GM18868 (cell line): ENCODE measurements at regions not wholly inside any gene's neighbourhood (a gene's known extent, or its start where the extent isn't known, plus 50 kb on each side); places are given as distances from the start of the nearest gene placed in this dataset.

ENCODE experiments used
- ATAC-seq: cut with Tn5 transposase; IDR thresholded peaks from one replicate; pipeline ENCODE4 v1.9.1; 2021; ENCODE audit warnings: mild to moderate bottlenecking, moderate library complexity; ENCODE audit not compliant: unreplicated experiment

DNA sequence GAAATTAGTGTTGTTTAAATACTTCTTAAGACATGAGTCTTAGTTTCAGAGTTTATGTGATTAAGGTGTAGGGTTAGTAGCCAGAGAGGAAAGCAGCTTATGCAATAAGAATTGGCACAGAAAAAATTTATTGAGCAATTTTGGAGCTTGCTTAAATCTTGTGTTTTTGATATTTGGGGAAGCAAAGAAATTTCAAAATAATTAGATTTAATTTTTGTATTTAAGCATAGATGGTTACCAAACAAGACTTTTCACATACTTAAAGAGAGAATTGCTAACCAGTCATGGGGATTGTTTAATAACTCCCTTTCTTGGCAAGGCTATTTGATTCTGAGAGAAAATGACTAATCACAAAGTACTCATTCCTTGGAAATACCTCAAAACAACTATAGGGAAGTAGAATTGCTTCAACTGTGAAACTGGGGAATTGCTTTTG lies 202.0 kb upstream of the GRID2 start:
- ATAC-seq = no peak

DNA sequence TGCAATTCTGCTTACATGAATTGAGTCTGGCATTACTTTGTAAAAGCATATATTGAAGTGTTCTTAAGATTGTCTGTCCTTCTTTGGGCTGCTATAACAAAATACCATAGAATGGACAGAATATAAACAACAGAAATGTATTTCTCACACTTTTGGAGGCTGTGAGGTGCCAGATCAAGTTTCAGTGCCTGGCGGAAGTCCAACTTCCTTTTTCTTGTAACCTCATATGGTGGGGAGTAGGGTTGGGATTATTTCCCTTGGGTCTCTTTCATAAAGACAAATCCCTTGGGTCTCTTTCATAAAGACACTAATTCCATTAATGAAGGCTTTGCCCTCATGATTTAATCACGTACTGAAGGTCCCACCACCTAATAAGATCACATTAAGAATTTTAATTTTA lies 199.3 kb upstream of the GRID2 start:
- ATAC-seq = no peak

DNA sequence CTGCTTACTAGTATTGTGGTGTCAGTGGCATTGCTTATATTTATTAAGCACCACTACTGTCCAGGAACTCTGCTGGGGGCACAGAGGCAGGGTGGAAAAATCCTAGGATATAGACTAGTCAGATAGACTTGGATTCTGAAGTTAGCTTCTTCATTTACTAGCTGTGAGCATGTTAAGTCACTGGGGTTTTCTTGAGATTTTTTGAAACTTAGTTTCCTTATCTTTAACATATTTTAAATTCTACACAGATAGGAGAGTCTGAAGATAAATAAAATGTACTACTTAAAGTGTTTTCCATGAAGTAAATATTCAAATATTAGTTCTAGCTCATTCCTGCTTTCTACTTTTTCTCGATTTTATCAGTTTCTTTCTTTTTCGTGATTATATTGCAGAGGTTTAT lies 196.9 kb upstream of the GRID2 start:
- ATAC-seq = no peak

DNA sequence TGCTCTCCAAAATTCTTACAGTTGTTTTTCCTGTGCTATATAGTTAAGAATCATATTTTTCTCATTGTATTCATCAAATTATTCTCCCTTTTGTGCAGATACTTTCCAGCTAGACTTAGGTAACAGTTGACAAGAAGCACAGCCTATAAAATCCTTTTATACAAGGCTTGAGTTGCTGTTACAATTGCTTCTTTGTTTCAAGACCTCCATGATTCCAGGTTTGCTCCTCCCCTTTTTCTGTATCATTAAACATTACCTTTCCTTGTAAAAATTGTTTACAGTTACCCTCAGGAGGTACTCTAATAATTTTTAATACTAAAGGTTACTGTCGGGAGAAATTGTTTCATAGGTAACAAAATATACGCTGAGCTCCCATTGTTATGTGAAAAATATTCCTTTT lies 192.3 kb upstream of the GRID2 start:
- ATAC-seq = no peak

- ATAC-seq = no peak
Observed at GRCh38 chr4:92112805-92113204, 191.0 kb upstream of the GRID2 start.

DNA sequence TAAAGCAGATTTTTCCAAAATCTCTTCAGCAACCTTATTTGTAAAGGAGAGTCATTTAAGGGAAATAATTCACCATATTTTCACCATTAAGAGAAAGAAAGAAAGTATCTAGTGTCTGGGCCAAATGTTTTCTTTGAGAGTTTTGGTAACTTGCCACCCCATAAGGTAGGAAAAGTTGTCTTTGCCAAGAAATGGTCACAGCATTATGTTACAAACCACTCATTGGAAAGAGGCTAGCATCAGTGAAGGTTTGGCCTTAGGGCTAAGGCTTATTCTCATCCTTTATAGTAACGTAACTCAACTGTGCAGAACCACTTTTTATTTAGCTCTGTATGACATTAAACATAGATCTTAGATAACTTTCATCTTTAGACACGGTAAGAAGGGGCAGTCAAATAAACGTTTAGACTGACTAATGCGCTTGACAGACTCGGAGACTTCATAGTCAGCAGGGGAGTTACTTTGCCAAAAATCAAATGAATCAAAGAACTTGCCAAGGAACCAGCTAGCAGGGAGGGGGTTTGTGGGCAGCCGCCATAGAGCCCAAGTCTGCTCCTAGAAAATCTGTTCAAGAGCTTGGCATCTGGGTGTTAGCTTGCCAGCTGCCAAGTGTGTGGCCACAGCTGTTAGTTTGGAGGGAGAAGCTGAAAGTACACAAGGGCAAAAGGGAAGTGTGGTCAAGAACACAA lies 182.8 kb upstream of the GRID2 start:
- no peak for ATAC-seq

- no peak for ATAC-seq
Observed at GRCh38 chr4:92122911-92123310, 180.9 kb upstream of the GRID2 start.

DNA sequence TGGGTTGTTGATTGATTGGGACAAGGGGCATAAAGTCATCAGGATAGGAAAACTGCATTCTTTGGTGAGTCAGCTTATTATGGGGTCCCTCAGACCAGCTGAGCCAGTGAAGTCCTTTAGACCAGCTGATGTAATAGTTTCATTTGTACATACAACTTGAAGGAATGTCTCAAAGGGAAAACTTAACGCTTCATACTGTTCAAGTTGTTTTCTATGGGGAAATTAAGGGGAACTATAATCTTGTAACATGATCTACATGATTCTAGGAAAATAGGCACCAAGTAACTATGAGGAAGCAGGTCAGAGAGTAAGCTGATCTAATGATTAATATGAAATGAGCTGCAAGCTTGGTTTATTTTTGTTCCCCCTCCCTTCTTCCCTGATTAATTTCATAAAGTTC lies 175.1 kb upstream of the GRID2 start:
- no peak for ATAC-seq

DNA sequence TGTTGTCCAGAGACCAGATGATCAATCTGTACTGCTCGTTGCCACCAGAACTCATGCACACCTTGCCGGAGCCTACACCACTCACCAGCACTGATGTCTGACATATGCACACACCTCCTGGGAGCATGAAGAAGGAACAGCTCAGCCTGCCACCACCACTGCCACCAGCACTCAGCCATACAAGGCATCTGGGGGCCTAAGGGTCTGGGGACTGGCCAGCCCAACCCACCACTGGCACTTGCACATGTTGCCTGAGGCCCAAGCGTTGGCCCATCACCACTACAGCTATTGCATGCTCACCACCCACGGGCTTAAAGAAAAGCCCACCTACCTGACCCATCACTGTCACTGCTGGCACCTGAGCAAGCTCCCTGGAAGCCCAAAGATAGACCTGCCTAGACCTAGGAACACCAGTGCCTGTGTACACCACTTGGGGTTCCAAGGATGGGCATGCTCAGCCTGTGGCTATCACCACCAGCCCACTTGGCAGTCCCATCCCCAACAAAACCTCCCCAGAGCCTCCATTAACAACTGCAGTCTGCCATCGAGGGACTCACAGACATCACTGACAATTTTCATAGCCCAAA lies 174.3 kb upstream of the GRID2 start:
- ATAC-seq = no peak

DNA sequence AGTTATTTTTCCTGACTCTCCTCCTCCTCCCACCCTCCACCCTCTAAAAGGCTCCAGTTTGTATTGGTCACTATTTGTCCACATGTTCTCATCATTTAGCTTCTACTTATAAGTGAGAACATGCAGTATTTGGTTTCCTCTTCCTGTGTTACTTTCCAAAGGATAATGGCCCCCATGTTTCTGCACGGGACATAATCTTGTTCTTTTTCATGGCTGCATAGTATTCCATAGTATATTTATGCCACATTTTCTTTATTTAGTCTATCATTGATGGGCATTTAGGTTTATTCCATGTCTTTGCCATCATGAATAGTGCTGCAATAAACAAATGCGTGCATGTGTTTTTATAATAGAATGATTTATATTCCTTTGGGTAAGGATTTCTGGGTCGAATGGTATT lies 167.3 kb upstream of the GRID2 start:
- no peak for ATAC-seq

GRCh38 chr4:92163348-92163747 lies 140.4 kb upstream of the GRID2 start:
- ATAC-seq = peak; percentile 62

- ATAC-seq = no peak
Observed at GRCh38 chr4:92170340-92170739, 133.4 kb upstream of the GRID2 start.

DNA sequence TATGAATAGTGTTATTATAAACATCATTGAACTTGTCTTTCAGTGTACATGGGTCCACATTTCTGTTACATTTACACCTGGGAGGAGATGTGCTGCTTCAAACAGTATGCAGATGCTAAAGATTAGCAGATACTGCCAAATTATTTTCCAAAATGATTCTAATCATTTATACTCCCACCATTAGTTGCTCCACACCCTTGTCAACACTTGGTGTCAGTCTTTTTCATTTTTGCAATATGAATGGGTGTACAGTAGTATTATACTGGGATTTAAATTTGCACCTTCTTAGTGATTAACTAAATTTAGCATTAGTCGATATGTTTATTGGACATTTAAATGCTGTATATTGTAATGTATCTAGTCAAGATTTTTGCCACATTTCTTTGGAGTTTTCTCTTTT lies 131.6 kb upstream of the GRID2 start:
- no peak for ATAC-seq

DNA sequence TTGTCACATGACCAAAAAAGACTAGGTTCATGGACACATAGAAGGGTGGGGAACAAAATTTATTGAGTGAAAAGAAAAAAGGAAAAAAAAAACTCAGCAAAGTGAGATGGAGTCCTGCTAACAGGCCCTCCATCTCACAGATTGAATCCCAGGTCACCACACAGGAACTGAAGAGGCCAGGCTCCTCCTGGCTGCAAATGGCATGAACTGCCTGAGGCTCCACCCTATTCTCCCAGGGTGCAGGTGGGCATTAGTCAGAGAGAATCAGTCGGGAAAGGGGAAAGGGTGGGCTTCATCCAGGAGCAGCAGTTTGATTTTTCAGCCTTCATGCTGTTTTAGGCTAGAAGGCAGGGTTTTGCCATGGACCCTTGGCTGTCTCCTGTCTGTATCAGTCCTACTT lies 128.5 kb upstream of the GRID2 start:
- ATAC-seq = no peak

DNA sequence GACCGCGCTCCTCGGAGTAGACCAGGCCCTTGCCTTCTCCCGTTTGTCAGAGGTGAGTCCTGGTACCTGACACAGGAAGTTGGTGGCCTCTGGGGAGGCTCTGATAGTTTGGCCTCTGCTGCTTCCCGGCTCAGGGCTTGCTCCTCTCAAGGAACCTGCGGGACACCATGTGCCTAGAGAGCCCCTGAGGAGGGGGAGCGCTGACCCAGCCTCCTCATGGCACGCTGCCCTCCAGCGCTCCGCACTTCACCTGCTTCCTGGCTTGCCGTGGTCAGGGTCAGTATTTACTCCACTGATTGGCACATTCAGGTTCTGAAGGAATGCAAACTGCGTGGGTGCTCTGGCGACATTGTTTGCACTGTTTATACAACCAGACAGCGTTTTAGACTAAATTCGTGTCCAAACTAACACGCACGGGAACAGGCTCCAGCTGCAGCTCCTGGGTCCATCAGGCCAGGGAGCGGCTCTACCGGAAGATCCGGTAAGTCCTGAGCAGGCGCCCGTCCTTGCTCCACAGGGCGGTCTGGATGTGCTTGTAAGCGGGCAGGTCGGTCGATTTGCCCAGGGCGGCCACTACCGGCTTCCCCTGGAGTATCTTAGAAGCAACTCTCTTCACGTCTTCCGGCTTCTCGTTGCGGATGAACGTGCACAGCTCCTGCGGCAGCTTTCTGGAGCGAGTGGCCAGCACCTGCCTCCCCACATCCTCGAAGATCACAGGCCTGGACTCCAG lies 121.6 kb upstream of the GRID2 start:
- ATAC-seq = no peak

GRCh38 chr4:92182736-92183407 lies 120.9 kb upstream of the GRID2 start:
- ATAC-seq = no peak

DNA sequence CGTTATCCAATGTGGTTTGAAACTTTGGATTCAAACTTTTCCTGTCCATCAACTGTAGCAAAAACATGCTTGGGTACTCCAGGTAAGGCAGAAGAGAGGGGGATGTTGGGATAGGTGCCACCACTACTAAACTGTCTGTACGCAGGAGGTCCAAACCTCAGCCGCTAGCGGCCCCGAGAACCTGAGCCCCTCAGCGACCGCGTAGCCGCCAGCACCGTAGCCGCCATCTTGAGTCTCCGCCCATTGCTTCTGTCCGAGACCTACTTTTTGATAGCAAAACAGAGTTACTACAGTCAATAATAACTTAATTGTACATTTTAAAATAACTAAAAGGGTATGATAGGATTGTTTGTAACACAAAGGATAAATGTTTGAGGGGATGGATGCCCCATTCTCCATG lies 119.9 kb upstream of the GRID2 start:
- ATAC-seq = no peak

DNA sequence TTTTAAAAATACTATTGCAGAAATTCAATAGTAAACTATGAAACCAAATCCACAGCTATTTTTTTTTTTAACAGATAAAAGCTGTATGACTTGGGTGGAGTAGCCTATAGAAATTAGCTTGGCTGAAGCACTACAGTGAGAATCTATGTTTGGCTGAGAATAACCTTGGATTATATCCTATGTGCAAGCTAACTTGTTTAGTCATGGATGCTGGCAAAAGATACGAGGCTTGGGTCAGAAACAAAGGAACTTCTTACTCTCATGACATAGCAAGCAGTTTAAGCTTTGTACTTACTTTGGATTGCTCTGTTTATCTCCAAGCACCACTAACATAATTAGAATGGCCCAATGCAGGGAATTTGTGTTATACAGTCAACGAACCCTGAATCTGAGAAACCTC lies 119.2 kb upstream of the GRID2 start:
- no peak for ATAC-seq

DNA sequence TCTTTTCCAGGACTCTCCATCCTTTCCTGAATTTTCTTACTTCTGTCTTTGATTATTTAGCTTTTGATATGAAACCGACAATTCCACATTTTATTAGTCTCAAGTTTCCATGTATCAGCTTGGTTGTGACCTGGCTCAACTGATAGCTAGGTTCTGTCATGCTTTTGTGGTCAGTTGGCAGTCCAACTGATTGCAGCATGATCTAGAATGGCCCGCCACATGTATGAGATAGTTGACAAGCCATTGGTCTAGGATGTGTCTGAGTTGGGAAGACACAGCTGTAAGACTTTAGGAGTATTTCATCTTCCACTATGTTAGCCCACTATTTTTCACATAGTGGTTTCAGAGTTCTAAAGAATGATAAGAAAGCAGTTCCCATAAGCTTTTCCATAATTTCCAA lies 117.5 kb upstream of the GRID2 start:
- no peak for ATAC-seq

DNA sequence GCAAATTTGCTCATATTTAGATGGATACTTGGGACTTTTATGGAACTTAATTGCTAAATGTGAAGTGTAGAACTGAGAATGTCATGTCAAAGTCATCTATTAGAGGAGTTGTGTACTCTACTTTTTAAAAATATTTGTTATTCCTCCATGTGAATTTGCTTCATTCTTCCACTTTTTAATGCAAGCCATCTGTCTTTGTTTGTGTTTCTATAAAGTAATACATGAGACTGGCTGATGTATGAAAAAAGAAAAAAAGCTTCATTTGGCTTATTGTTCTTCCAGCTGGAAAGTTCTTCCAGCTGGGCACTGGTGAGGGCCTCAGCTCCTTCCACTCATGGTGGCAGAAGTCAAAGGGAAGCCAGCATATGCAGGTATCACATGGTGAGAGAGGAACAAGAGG lies 114.6 kb upstream of the GRID2 start:
- no peak for ATAC-seq

- no peak for ATAC-seq
Observed at GRCh38 chr4:92198711-92199110, 105.1 kb upstream of the GRID2 start.

DNA sequence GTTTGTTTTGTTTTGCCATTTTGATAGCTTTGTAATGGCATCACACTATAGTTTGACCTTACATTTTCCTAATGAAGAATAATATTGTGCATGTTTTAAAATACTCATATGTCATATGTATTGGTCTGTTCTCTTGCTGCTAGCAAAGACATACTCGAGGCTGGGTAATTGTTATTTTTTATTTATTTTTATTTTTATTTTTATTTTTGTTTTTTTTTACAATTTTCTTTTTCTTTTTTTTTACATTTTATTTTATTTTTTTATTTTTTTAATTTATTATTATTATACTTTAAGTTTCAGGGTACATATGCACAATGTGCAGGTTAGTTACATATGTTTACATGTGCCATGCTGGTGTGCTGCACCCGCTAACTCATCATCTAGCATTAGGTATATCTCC lies 104.6 kb upstream of the GRID2 start:
- no peak for ATAC-seq
